Ovary (tissue), 3 donors: ENCODE measurements at regions not wholly inside any gene's neighbourhood (a gene's known extent, or its start where the extent isn't known, plus 50 kb on each side); places are given as distances from the start of the nearest gene placed in this dataset.
"Not testable (repeated sequence)": the region's sequence is repeated elsewhere in the genome, so short reads cannot be mapped to it uniquely, and the experiment has no call there.

Experiments
- CTCF ChIP-seq, 3 donors: fragments of 450-650 bp in 2 of 3; fragments of 200-600 bp in 1 of 3; IDR thresholded peaks; one replicate each; pipeline versions ENCODE4 v1.5.1 to v1.8.0; 2016 to 2022; ENCODE audit warnings: antibody characterized with exemption in 3 of 3, mild to moderate bottlenecking in 1 of 3
- EP300 ChIP-seq: sonication (generic); formaldehyde crosslinking; IDR thresholded peaks from one replicate; pipeline ENCODE4 v1.6.1; 2017; ENCODE audit warnings: antibody characterized with exemption
- POLR2A ChIP-seq: fragments of 450-650 bp; IDR thresholded peaks from one replicate; pipeline ENCODE4 v1.6.1; 2017; ENCODE audit warnings: antibody characterized with exemption, mild to moderate bottlenecking, moderate library complexity
- donor health status: DM: no; HTN: no; CAD: no.

- TF ChIP-seq CTCF (IDR thresholded peaks at IDR 0.05); EP300; POLR2A: not testable (repeated sequence)
Measured at GRCh38 chr21:10405331-10405730, 116.1 kb upstream of the TPTE start.
